H1 (cell line): ENCODE measurements at regions not wholly inside any gene's neighbourhood (a gene's known extent, or its start where the extent isn't known, plus 50 kb on each side); places are given as distances from the start of the nearest gene placed in this dataset.

Source experiments
- CTCF ChIA-PET: fragments of 300-600 bp; sonication (Branson Sonifier 250); formaldehyde crosslinking; loops from one replicate; lab custom pipeline; 2021; ENCODE audit not compliant: partially characterized antibody; lab: Charles Lee
- POLR2A ChIA-PET: fragments of 300-600 bp; sonication (Branson Sonifier 250); formaldehyde crosslinking; loops from one replicate; lab custom pipeline; 2021; ENCODE audit warnings: inconsistent platforms; ENCODE audit not compliant: partially characterized antibody; lab: Charles Lee
- DNase-seq, 2 experiments: peaks; one replicate each; pipeline versions ENCODE4 v3.0.0 to v3.0.0-alpha.2; 2010 to 2022; ENCODE audit warnings: low spot score in 2 of 2, low read depth in 1 of 2, mixed read lengths in 1 of 2
- FAIRE-seq: peaks from 2 replicates; lab custom pipeline; 2011; peaks lifted over from hg19 to GRCh38; lab: Jason Lieb, UNC
- H2AFZ ChIP-seq: 2 replicates; pipeline ENCODE4 v1.8.1; 2012; ENCODE audit warnings: low read length, inconsistent platforms
- H2AK5ac ChIP-seq: 2 replicates; pipeline ENCODE4 v1.6.1; 2013; ENCODE audit warnings: low read depth, low read length
- H2BK120ac ChIP-seq: replicated peaks from 2 replicates; pipeline ENCODE3; 2013; ENCODE audit warnings: low read depth, low read length, inconsistent platforms
- H2BK12ac ChIP-seq: 2 replicates; pipeline ENCODE4 v1.6.1; 2013; ENCODE audit warnings: low read depth, low read length
- H2BK15ac ChIP-seq: 2 replicates; pipeline ENCODE4 v1.6.1; 2013; ENCODE audit warnings: low read length
- H2BK20ac ChIP-seq: 2 replicates; pipeline ENCODE4 v1.6.1; 2013; ENCODE audit warnings: low read length
- H2BK5ac ChIP-seq: 2 replicates; pipeline ENCODE4 v1.6.1; 2013; ENCODE audit warnings: low read depth, low read length
- H3K14ac ChIP-seq: 2 replicates; pipeline ENCODE4 v1.6.1; 2013; ENCODE audit warnings: inconsistent platforms; ENCODE audit not compliant: insufficient read length
- H3K18ac ChIP-seq: 2 replicates; pipeline ENCODE4 v1.6.1; 2013; ENCODE audit warnings: low read length; ENCODE audit errors: extremely low read depth
- H3K23ac ChIP-seq: 2 replicates; pipeline ENCODE4 v1.6.1; 2013; ENCODE audit warnings: inconsistent platforms; ENCODE audit not compliant: insufficient read length
- H3K23me2 ChIP-seq: 2 replicates; pipeline ENCODE4 v1.6.1; 2013; ENCODE audit warnings: low read depth, low read length
- H3K27ac ChIP-seq: 2 replicates; pipeline ENCODE4 v1.6.1; 2011; ENCODE audit warnings: low read depth, low read length, inconsistent platforms
- H3K27me3 ChIP-seq, 4 experiments: replicated peaks in 1 of 4; 1 replicate in 1 of 4; 2 replicates in 3 of 4; pipeline versions ENCODE4 v1.6.1 to v1.8.1; 2011 to 2013; ENCODE audit warnings: low read length in 3 of 4, mild to moderate bottlenecking in 3 of 4, inconsistent platforms in 2 of 4, mixed read lengths in 2 of 4, moderate library complexity in 1 of 4; ENCODE audit not compliant: control insufficient read depth in 3 of 4, insufficient read depth in 3 of 4; ENCODE audit errors: extremely low read depth in 1 of 4
- H3K36me3 ChIP-seq, 4 experiments: 2 replicates each; pipeline versions ENCODE4 v1.6.1 to v1.8.1; 2011 to 2013; ENCODE audit warnings: mild to moderate bottlenecking in 4 of 4, low read length in 3 of 4, moderate library complexity in 2 of 4, control low read depth in 1 of 4, inconsistent platforms in 1 of 4; ENCODE audit not compliant: insufficient read depth in 4 of 4, control insufficient read depth in 2 of 4
- H3K4ac ChIP-seq: replicated peaks from 2 replicates; pipeline ENCODE3; 2013; ENCODE audit warnings: low read length, low read depth, mixed read lengths, inconsistent platforms; ENCODE audit not compliant: insufficient read length
- H3K4me1 ChIP-seq, 4 experiments: replicated peaks in 1 of 4; 1 replicate in 1 of 4; 2 replicates in 3 of 4; pipeline versions ENCODE4 v1.6.1 to v1.8.1; 2011 to 2013; ENCODE audit warnings: low read length in 3 of 4, inconsistent platforms in 2 of 4, mixed read lengths in 1 of 4; ENCODE audit not compliant: insufficient read depth in 4 of 4, control insufficient read depth in 3 of 4
- H3K4me2 ChIP-seq, 2 experiments: 2 replicates each; pipeline versions ENCODE4 v1.6.1 to v1.8.1; 2011 to 2013; ENCODE audit warnings: low read depth in 2 of 2, low read length in 2 of 2, control low read depth in 1 of 2, inconsistent platforms in 1 of 2, mild to moderate bottlenecking in 1 of 2; ENCODE audit not compliant: insufficient read depth in 1 of 2
- H3K4me3 ChIP-seq, 4 experiments: fragments of 200-600, 300-600 bp in 1 of 4; sonication (generic), shearing (Covaris generic), sonication (Bioruptor Twin) in 1 of 4; 2 replicates each; pipeline versions ENCODE4 v1.5.1 to v1.8.1; 2011 to 2016; ENCODE audit warnings: low read length in 4 of 4, low read depth in 3 of 4, control low read depth in 2 of 4, inconsistent platforms in 2 of 4, mild to moderate bottlenecking in 2 of 4, mixed read lengths in 1 of 4, moderate library complexity in 1 of 4; ENCODE audit not compliant: insufficient read depth in 2 of 4; ENCODE audit errors: extremely low read depth in 1 of 4
- H3K56ac ChIP-seq: replicated peaks from 2 replicates; pipeline ENCODE3; 2013; ENCODE audit warnings: low read depth, mild to moderate bottlenecking, mixed read lengths, low read length, inconsistent platforms; ENCODE audit not compliant: insufficient read length
- H3K79me1 ChIP-seq: 2 replicates; pipeline ENCODE4 v1.6.1; 2013; ENCODE audit warnings: low read depth, low read length, control low read depth
- H3K79me2 ChIP-seq, 2 experiments: 2 replicates each; pipeline versions ENCODE4 v1.6.1 to v1.8.1; 2012 to 2013; ENCODE audit warnings: low read length in 2 of 2, mild to moderate bottlenecking in 2 of 2, inconsistent platforms in 1 of 2; ENCODE audit not compliant: insufficient read depth in 2 of 2, control insufficient read depth in 1 of 2
- H3K9ac ChIP-seq, 4 experiments: replicated peaks in 1 of 4; 1 replicate in 1 of 4; 2 replicates in 3 of 4; pipeline versions ENCODE4 v1.6.1 to v1.8.1; 2011 to 2013; ENCODE audit warnings: low read depth in 3 of 4, low read length in 3 of 4, control low read depth in 2 of 4, mild to moderate bottlenecking in 2 of 4, moderate library complexity in 2 of 4, inconsistent platforms in 1 of 4; ENCODE audit errors: extremely low read depth in 1 of 4
- H3K9me3 ChIP-seq, 2 experiments: 2 replicates each; pipeline versions ENCODE4 v1.6.1 to v1.8.1; 2012 to 2013; ENCODE audit warnings: mild to moderate bottlenecking in 2 of 2, moderate library complexity in 2 of 2, control low read depth in 1 of 2, inconsistent platforms in 1 of 2, low read depth in 1 of 2, low read length in 1 of 2, mixed read lengths in 1 of 2; ENCODE audit not compliant: insufficient read depth in 2 of 2
- H4K20me1 ChIP-seq, 2 experiments: replicated peaks in 1 of 2; 2 replicates each; pipeline versions ENCODE3 to v1.8.1; 2011 to 2013; ENCODE audit warnings: inconsistent platforms in 2 of 2, low read length in 2 of 2, mild to moderate bottlenecking in 1 of 2; ENCODE audit not compliant: insufficient read depth in 2 of 2, control insufficient read depth in 1 of 2
- H4K5ac ChIP-seq: 2 replicates; pipeline ENCODE4 v1.6.1; 2013; ENCODE audit warnings: low read length, low read depth, mixed read lengths, inconsistent platforms; ENCODE audit not compliant: insufficient read length
- H4K8ac ChIP-seq: 2 replicates; pipeline ENCODE4 v1.8.0; 2013; ENCODE audit warnings: mild to moderate bottlenecking, moderate library complexity, low read length, inconsistent platforms; ENCODE audit not compliant: insufficient read depth; ENCODE audit errors: extremely low read depth
- H4K91ac ChIP-seq: replicated peaks from 2 replicates; pipeline ENCODE3; 2013; ENCODE audit warnings: low read length, mixed read lengths, inconsistent platforms; ENCODE audit not compliant: insufficient read length
- ASH2L ChIP-seq: fragments of 200-600, 300-600 bp; sonication (generic); IDR thresholded peaks from one replicate; pipeline ENCODE4 v1.7.1; 2017; ENCODE audit warnings: low read length
- CBX8 ChIP-seq: fragments of 300-800, 300-1000 bp; sonication (generic); IDR thresholded peaks from 2 replicates; pipeline ENCODE4 v1.7.1; 2016; ENCODE audit warnings: low read depth, low read length, borderline replicate concordance
- HDAC2 ChIP-seq, 2 experiments: fragments of 300-600 bp in 1 of 2; sonication (generic) in 1 of 2; IDR thresholded peaks; 2 replicates each; pipeline ENCODE4 v1.6.1; 2011 to 2012; ENCODE audit warnings: low read depth in 2 of 2, low read length in 2 of 2, mild to moderate bottlenecking in 2 of 2, moderate library complexity in 2 of 2, borderline replicate concordance in 1 of 2, inconsistent platforms in 1 of 2
- KDM4A ChIP-seq: IDR thresholded peaks from one replicate; pipeline ENCODE4 v1.7.1; 2012; ENCODE audit warnings: low read depth, mild to moderate bottlenecking, moderate library complexity, low read length, inconsistent platforms; ENCODE audit not compliant: severe bottlenecking
- KDM5A ChIP-seq: fragments of 200-600 bp; IDR thresholded peaks from 2 replicates; pipeline ENCODE4 v1.7.1; 2012; ENCODE audit warnings: mild to moderate bottlenecking, low read length, inconsistent platforms, mixed read lengths
- PHF8 ChIP-seq: fragments of 200-600 bp; sonication (generic); conservative IDR thresholded peaks from 2 replicates; pipeline ENCODE4 v1.7.1; 2012; ENCODE audit warnings: low read depth, mild to moderate bottlenecking, inconsistent platforms, low read length, moderate library complexity
- POLR2AphosphoS5 ChIP-seq: IDR thresholded peaks from 2 replicates; pipeline ENCODE4 v1.6.1; 2011; ENCODE audit warnings: low read depth, low read length
- RNF2 ChIP-seq: fragments of 200-900, 300-1000 bp; sonication (generic); IDR thresholded peaks from 2 replicates; pipeline ENCODE4 v1.7.1; 2016; ENCODE audit warnings: borderline replicate concordance, low read depth, mild to moderate bottlenecking, antibody characterized with exemption, low read length; ENCODE audit not compliant: poor library complexity, severe bottlenecking; ENCODE audit errors: missing control alignments
- SIN3A ChIP-seq, 2 experiments: IDR thresholded peaks in 1 of 2; conservative IDR thresholded peaks in 1 of 2; 2 replicates each; pipeline ENCODE4 v1.6.1; 2011 to 2012; ENCODE audit warnings: low read length in 2 of 2, improper control_type of control experiment in 1 of 2, low read depth in 1 of 2, mild to moderate bottlenecking in 1 of 2
- SIX5 ChIP-seq: IDR thresholded peaks from 2 replicates; pipeline ENCODE4 v1.6.1; 2011; ENCODE audit warnings: mild to moderate bottlenecking, low read depth, low read length
- TAF1 ChIP-seq: IDR thresholded peaks from 2 replicates; pipeline ENCODE4 v1.6.1; 2011; ENCODE audit warnings: mild to moderate bottlenecking, low read depth, low read length
- YY1 ChIP-seq: IDR thresholded peaks from 2 replicates; pipeline ENCODE4 v1.6.1; 2011; ENCODE audit warnings: low read depth, mild to moderate bottlenecking, low read length
- WGBS, 2 experiments: shearing (Covaris generic) in 1 of 2; methylation state at CpG; one replicate each; pipeline versions ENCODE4 v1.1.6 to v1.1.7; 2013 to 2015; ENCODE audit warnings: low lambda C conversion rate in 2 of 2, mixed read lengths in 2 of 2, inconsistent platforms in 1 of 2, low coverage in 1 of 2, missing lambda C conversion rate in 1 of 2; ENCODE audit not compliant: insufficient replicate concordance in 2 of 2, insufficient coverage in 1 of 2, insufficient read length in 1 of 2; ENCODE audit errors: extremely low coverage in 1 of 2, missing lambda C conversion rate in 1 of 2; 5-methylcytosine and 5-hydroxymethylcytosine counted together
- TF ChIP-seq, protein P1 (sequence below): IDR thresholded peaks from 2 replicates; pipeline ENCODE4 v1.6.1; 2011; ENCODE audit warnings: low read length, improper control_type of control experiment

DNA sequence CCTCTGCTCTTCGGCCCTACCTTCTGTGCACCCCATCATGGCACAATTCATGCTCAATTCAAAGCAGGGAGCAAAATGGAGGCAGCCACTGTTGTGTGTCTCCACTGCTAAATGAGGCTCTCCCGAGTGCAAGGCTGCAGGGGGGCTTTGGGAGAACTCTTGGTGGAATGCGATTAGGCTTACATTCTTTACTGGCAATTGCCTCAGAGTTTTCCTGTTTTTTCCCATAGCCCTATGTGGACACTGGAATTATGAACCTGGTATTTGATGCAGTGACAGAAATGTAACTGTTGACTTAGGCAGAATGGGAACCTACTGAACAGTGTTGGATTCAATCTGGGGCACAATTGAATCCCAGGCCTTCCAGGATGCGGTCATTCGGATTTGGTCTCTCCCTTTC, 187.9 kb upstream of the GMDS start:
- no peak for FAIRE-seq
- Histone ChIP-seq H3K4me1 (peaks cover 0 to 2% (median 0%) of the 10 kb centered on the region in 4 experiments; a peak in 1 of 7 replicates), H2BK15ac (no peak overlapping the region), H3K4me3 (no peak overlapping the region), H3K56ac (no peak overlapping the region), H3K23me2 (no peaks in the 10 kb centered on the region), H3K27ac (no peak overlapping the region), H2AK5ac (no peak overlapping the region), H4K91ac (no peak overlapping the region), H2AFZ (no peak overlapping the region), H2BK5ac (no peak overlapping the region), H3K79me1 (no peaks in the 10 kb centered on the region), H3K27me3 (no peaks in the 10 kb centered on the region), H3K4me2 (no peak overlapping the region), H3K9me3 (no peaks in the 10 kb centered on the region), H2BK12ac (no peak overlapping the region), H3K14ac (no peak overlapping the region), H3K79me2 (no peaks in the 10 kb centered on the region), H3K18ac (no peak overlapping the region), H3K36me3 (no peaks in the 10 kb centered on the region; a peak in 1 of 8 replicates), H3K23ac (no peak overlapping the region), H4K5ac (no peak overlapping the region), H3K4ac (no peak overlapping the region), H4K20me1 (no peaks in the 10 kb centered on the region), H2BK120ac (no peak overlapping the region), H4K8ac (no peak overlapping the region), H3K9ac (no peak overlapping the region), H2BK20ac (no peak overlapping the region)
- WGBS, 2 experiments, result 84% methylated on average over 5 of the region's 5 CpGs; no CpG with 5 or more reads in 1 of the 2 experiments
- no peak for DNase-seq
- ChIA-PET POLR2A (no interaction called here), CTCF (interaction anchor here (1.0 to 1.2 kb wide), 3 partner anchors 10 to 226 kb away, joined by 3 read pairs; no protein-coding TSS in a partner anchor)
- TF ChIP-seq TAF1 (no peak), SIN3A (conservative IDR thresholded peaks at IDR 0.05 in 1 of 2, IDR thresholded peaks at IDR 0.05 in 1 of 2; ENCODE audit: low read depth in 1 of 2, low read length in 2 of 2) (no peak), HDAC2 (IDR thresholded peaks at IDR 0.05; ENCODE audit: borderline replicate concordance in 1 of 2, low read depth in 2 of 2, low read length in 2 of 2) (no peak), KDM5A (no peak), KDM4A (no peak), SIX5 (no peak), POLR2AphosphoS5 (no peak), YY1 (no peak), PHF8 (no peak), RNF2 (no peak), ASH2L (no peak), CBX8 (no peak)
- TF ChIP-seq, protein P1, sequence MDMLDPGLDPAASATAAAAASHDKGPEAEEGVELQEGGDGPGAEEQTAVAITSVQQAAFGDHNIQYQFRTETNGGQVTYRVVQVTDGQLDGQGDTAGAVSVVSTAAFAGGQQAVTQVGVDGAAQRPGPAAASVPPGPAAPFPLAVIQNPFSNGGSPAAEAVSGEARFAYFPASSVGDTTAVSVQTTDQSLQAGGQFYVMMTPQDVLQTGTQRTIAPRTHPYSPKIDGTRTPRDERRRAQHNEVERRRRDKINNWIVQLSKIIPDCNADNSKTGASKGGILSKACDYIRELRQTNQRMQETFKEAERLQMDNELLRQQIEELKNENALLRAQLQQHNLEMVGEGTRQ, result no peak
